PC-3 (cell line): ENCODE measurements at regions not wholly inside any gene's neighbourhood (a gene's known extent, or its start where the extent isn't known, plus 50 kb on each side); places are given as distances from the start of the nearest gene placed in this dataset.
A peak's percentile ranks its signal among the peaks of the same experiment; 100 is the strongest.

Experiments
- ATAC-seq: fragments of 200-7000 bp; cut with Tn5 transposase; 2 replicates; pipeline ENCODE4 v1.9.1; 2020; ENCODE audit warnings: mild to moderate bottlenecking, moderate library complexity
- BruUV-seq: library from RNA; stranded (reverse); fragments of 400-500 nt; replicated peaks from 2 replicates; lab custom pipeline; 2021; lab: Mats Ljungman, UMichigan
- CTCF ChIA-PET: fragments of 300-600 bp; sonication (Branson Sonifier 250); formaldehyde crosslinking; loops from one replicate; lab custom pipeline; 2022; ENCODE audit warnings: antibody characterized with exemption; lab: Charles Lee
- POLR2A ChIA-PET: fragments of 300-600 bp; sonication (Branson Sonifier 250); formaldehyde crosslinking; loops from one replicate; lab custom pipeline; 2022; ENCODE audit warnings: antibody characterized with exemption; ENCODE audit not compliant: unreplicated experiment; lab: Charles Lee
- DNase-seq: peaks from one replicate; pipeline ENCODE4 v3.0.0-alpha.2; 2015
- H2AFZ ChIP-seq: fragments of 300-600 bp; sonication (generic); 2 replicates; pipeline ENCODE4 v1.6.0; 2016; ENCODE audit warnings: antibody characterized with exemption, low read length
- H3F3A ChIP-seq: fragments of 300-600 bp; sonication (generic); one replicate; pipeline ENCODE4 v1.6.0; 2017; ENCODE audit warnings: antibody characterized with exemption, low read length, control low read depth, mild to moderate bottlenecking; ENCODE audit not compliant: unreplicated experiment
- H3K27ac ChIP-seq: fragments of 300-600 bp; sonication (generic); 2 replicates; pipeline ENCODE4 v1.5.1; 2016; ENCODE audit warnings: mild to moderate bottlenecking, low read length
- H3K27me3 ChIP-seq: fragments of 300-600 bp; sonication (generic); 2 replicates; pipeline ENCODE4 v1.6.1; 2016; ENCODE audit warnings: low read length, mixed read lengths
- H3K36me3 ChIP-seq: fragments of 300-600 bp; sonication (generic); 2 replicates; pipeline ENCODE4 v1.6.1; 2016; ENCODE audit warnings: low read depth, mixed run types, low read length, mixed read lengths
- H3K4me1 ChIP-seq: fragments of 300-600 bp; sonication (generic); 2 replicates; pipeline ENCODE4 v1.5.1; 2016; ENCODE audit warnings: low read length; ENCODE audit not compliant: insufficient read depth
- H3K4me2 ChIP-seq: fragments of 300-600 bp; sonication (generic); 2 replicates; pipeline ENCODE4 v1.6.0; 2016; ENCODE audit warnings: low read length
- H3K4me3 ChIP-seq: fragments of 300-600 bp; sonication (generic); 2 replicates; pipeline ENCODE4 v1.5.1; 2016; ENCODE audit warnings: mild to moderate bottlenecking, low read length, mixed read lengths
- H3K79me2 ChIP-seq: fragments of 300-600 bp; sonication (generic); 2 replicates; pipeline ENCODE4 v1.6.1; 2017; ENCODE audit warnings: low read length, mixed read lengths
- H3K9ac ChIP-seq: fragments of 300-600 bp; sonication (generic); 2 replicates; pipeline ENCODE4 v1.6.0; 2016; ENCODE audit warnings: mild to moderate bottlenecking, low read length
- H3K9me2 ChIP-seq: fragments of 300-600 bp; sonication (generic); replicated peaks from 2 replicates; pipeline ENCODE4 v1.6.1; 2016; ENCODE audit warnings: mixed run types, low read length, mixed read lengths
- H3K9me3 ChIP-seq: fragments of 300-600 bp; sonication (generic); 2 replicates; pipeline ENCODE4 v1.6.1; 2016; ENCODE audit warnings: low read length, mixed read lengths
- H4K20me1 ChIP-seq: fragments of 300-600 bp; sonication (generic); 2 replicates; pipeline ENCODE4 v1.6.1; 2016; ENCODE audit warnings: low read length, mixed read lengths
- EZH2 ChIP-seq: fragments of 300-600 bp; sonication (generic); IDR thresholded peaks from one replicate; pipeline ENCODE4 v1.6.1; 2017; ENCODE audit warnings: antibody characterized with exemption, mild to moderate bottlenecking, low read length; ENCODE audit not compliant: unreplicated experiment
- EZH2phosphoT487 ChIP-seq: fragments of 300-600 bp; sonication (generic); IDR thresholded peaks from 2 replicates; pipeline ENCODE4 v1.6.1; 2018; ENCODE audit warnings: mild to moderate bottlenecking, antibody characterized with exemption, low read length, borderline replicate concordance
- intact Hi-C: fragments of 100-400 bp; cut with micrococcal nuclease; formaldehyde crosslinking; loops from 2 replicates; pipeline ENCODE4 v1.9.0; 2023
- TF ChIP-seq, protein P1 (sequence below): fragments of 300-600 bp; sonication (generic); conservative IDR thresholded peaks from 2 replicates; pipeline ENCODE4 v1.5.1; 2017; ENCODE audit warnings: antibody characterized with exemption, low read depth, mild to moderate bottlenecking, low read length

DNA sequence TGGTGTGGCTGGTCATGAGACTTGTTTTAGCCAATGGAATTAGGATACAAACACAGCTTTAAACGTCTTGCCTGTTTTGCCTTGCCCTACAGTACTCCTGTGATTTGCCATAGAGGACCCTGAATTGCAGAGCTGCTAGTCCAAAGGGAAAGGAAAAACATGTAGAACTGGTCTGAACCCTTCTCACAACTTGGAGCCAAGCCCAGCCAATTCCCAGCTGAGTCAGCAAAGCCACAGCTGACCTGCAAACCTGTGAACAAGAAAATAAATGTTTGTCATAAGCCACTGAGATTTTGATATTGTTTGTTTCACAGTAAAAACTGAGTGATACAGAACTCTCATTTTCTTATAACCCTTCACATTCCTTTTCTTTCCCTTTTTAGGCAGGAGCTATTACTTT lies 360.5 kb upstream of the API5 start:
- DNase-seq (peak; percentile 85), ATAC-seq (no peak)
- intact Hi-C loops: no loop called here
- H3K9me3 ChIP-seq: 0 out of 2 replicates have a peak, but pooled peaks cover 3% of the 10 kb centered on the region
- H3K9ac ChIP-seq: no peak overlapping the region
- no peak overlapping the region for H3K27ac ChIP-seq
- no peak overlapping the region for H2AFZ ChIP-seq
- no peaks in the 10 kb centered on the region for H3K27me3 ChIP-seq
- H3K4me1 ChIP-seq: peaks cover 6% of the 10 kb centered on the region; the same call in 1 of the 2 replicates
- no peak overlapping the region for H3K4me2 ChIP-seq
- no peaks in the 10 kb centered on the region for H4K20me1 ChIP-seq
- H3K36me3 ChIP-seq: no peaks in the 10 kb centered on the region
- H3F3A ChIP-seq: no peaks in the 10 kb centered on the region
- no TSS peak for BruUV-seq
- POLR2A ChIA-PET: no interaction called here
- H3K4me3 ChIP-seq: no peak overlapping the region
- H3K79me2 ChIP-seq: no peaks in the 10 kb centered on the region
- CTCF ChIA-PET: no interaction called here
- TF ChIP-seq, protein P1, sequence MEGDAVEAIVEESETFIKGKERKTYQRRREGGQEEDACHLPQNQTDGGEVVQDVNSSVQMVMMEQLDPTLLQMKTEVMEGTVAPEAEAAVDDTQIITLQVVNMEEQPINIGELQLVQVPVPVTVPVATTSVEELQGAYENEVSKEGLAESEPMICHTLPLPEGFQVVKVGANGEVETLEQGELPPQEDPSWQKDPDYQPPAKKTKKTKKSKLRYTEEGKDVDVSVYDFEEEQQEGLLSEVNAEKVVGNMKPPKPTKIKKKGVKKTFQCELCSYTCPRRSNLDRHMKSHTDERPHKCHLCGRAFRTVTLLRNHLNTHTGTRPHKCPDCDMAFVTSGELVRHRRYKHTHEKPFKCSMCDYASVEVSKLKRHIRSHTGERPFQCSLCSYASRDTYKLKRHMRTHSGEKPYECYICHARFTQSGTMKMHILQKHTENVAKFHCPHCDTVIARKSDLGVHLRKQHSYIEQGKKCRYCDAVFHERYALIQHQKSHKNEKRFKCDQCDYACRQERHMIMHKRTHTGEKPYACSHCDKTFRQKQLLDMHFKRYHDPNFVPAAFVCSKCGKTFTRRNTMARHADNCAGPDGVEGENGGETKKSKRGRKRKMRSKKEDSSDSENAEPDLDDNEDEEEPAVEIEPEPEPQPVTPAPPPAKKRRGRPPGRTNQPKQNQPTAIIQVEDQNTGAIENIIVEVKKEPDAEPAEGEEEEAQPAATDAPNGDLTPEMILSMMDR: no peak
- TF ChIP-seq EZH2 (no peak), EZH2phosphoT487 (no peak)
- H3K9me2 ChIP-seq: no peaks in the 10 kb centered on the region

- TF ChIP-seq EZH2 (no peak), EZH2phosphoT487 (no peak)
- TF ChIP-seq, protein P1: no peak
- intact Hi-C loops: no loop called here
- no peak overlapping the region for H3K9ac ChIP-seq
- no peaks in the 10 kb centered on the region for H3K4me1 ChIP-seq
- H2AFZ ChIP-seq: no peak overlapping the region
- H3K9me3 ChIP-seq: no peaks in the 10 kb centered on the region
- no peaks in the 10 kb centered on the region for H3K36me3 ChIP-seq
- H3K27ac ChIP-seq: no peak overlapping the region
- ChIA-PET CTCF (no interaction called here), POLR2A (no interaction called here)
- DNase-seq (no peak), ATAC-seq (no peak)
- no peak overlapping the region for H3K4me2 ChIP-seq
- H3K27me3 ChIP-seq: no peaks in the 10 kb centered on the region
- H3F3A ChIP-seq: no peaks in the 10 kb centered on the region
- no peaks in the 10 kb centered on the region for H3K79me2 ChIP-seq
- no peak overlapping the region for H3K4me3 ChIP-seq
- H3K9me2 ChIP-seq: no peaks in the 10 kb centered on the region
- no peaks in the 10 kb centered on the region for H4K20me1 ChIP-seq
- BruUV-seq: no TSS peak
Measured at GRCh38 chr11:42957831-42958230, 354.0 kb upstream of the API5 start.

- ChIA-PET POLR2A (no interaction called here), CTCF (no interaction called here)
- H3K4me1 ChIP-seq: no peaks in the 10 kb centered on the region
- H3K9me2 ChIP-seq: no peaks in the 10 kb centered on the region
- no peak for TF ChIP-seq EZH2phosphoT487
- TF ChIP-seq, protein P1: no peak
- no peak for TF ChIP-seq EZH2
- BruUV-seq: no TSS peak
- H3K4me2 ChIP-seq: no peak overlapping the region
- ATAC-seq (no peak), DNase-seq (no peak)
- no peaks in the 10 kb centered on the region for H3K36me3 ChIP-seq
- H4K20me1 ChIP-seq: no peaks in the 10 kb centered on the region
- no peaks in the 10 kb centered on the region for H3K9me3 ChIP-seq
- no peak overlapping the region for H3K9ac ChIP-seq
- H3F3A ChIP-seq: no peaks in the 10 kb centered on the region
- no peaks in the 10 kb centered on the region for H3K79me2 ChIP-seq
- H3K4me3 ChIP-seq: no peak overlapping the region
- H3K27me3 ChIP-seq: no peaks in the 10 kb centered on the region
- H2AFZ ChIP-seq: no peak overlapping the region
- no peak overlapping the region for H3K27ac ChIP-seq
- intact Hi-C loops: no loop called here
Measured at GRCh38 chr11:42958635-42959034, 353.2 kb upstream of the API5 start.
